NB4 (cell line): ENCODE measurements at regions not wholly inside any gene's neighbourhood (a gene's known extent, or its start where the extent isn't known, plus 50 kb on each side); places are given as distances from the start of the nearest gene placed in this dataset.

Source experiments
- POLR2A ChIP-seq: IDR thresholded peaks from 2 replicates; pipeline ENCODE4 v1.6.1; 2011; ENCODE audit warnings: mild to moderate bottlenecking; ENCODE audit not compliant: insufficient read length; ENCODE audit errors: extremely low read depth
- TF ChIP-seq, protein P1 (sequence below): IDR thresholded peaks from one replicate; pipeline ENCODE4 v1.5.1; 2012; ENCODE audit warnings: low read depth, low read length

DNA sequence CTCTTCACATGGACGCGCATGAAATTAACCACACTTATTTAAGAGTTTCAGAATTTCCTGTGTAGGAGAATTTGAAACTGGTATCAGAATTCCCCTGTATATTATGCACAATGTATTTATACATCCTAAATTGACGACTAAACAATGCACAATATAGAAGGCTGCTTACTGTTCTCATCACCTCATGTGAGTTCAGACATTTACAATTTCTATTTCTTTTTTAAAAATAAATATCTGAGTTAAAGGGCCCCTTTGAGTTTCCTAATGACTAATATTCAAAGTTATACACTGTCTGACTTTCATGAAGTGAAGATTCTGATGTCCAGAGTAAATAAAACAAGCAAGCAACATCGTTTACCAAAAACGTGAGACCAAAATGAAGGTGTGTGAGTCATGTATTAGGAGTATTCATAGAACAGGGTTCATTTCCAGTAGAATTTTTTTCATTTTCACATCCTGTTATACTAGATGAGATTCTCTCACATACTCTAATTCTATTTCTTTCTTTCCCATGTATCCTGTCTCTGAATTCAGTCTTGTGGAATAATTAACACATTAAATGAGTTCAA is 406.2 kb downstream of the NUP35 start:
- TF ChIP-seq, protein P1, sequence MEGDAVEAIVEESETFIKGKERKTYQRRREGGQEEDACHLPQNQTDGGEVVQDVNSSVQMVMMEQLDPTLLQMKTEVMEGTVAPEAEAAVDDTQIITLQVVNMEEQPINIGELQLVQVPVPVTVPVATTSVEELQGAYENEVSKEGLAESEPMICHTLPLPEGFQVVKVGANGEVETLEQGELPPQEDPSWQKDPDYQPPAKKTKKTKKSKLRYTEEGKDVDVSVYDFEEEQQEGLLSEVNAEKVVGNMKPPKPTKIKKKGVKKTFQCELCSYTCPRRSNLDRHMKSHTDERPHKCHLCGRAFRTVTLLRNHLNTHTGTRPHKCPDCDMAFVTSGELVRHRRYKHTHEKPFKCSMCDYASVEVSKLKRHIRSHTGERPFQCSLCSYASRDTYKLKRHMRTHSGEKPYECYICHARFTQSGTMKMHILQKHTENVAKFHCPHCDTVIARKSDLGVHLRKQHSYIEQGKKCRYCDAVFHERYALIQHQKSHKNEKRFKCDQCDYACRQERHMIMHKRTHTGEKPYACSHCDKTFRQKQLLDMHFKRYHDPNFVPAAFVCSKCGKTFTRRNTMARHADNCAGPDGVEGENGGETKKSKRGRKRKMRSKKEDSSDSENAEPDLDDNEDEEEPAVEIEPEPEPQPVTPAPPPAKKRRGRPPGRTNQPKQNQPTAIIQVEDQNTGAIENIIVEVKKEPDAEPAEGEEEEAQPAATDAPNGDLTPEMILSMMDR: no peak
- no peak for TF ChIP-seq POLR2A
